DND-41 (cell line): ENCODE measurements at regions not wholly inside any gene's neighbourhood (a gene's known extent, or its start where the extent isn't known, plus 50 kb on each side); places are given as distances from the start of the nearest gene placed in this dataset.
"Not testable (repeated sequence)": the region's sequence is repeated elsewhere in the genome, so short reads cannot be mapped to it uniquely, and the experiment has no call there.

ENCODE experiments used
- EZH2 ChIP-seq: IDR thresholded peaks from 3 replicates; pipeline ENCODE4 v1.6.1; 2012; ENCODE audit warnings: borderline replicate concordance, low read depth, mild to moderate bottlenecking, moderate library complexity, low read length, inconsistent platforms; ENCODE audit not compliant: severe bottlenecking
- TF ChIP-seq, protein P1 (sequence below): IDR thresholded peaks from 2 replicates; pipeline ENCODE4 v1.5.1; 2012; ENCODE audit warnings: borderline replicate concordance, low read length, moderate library complexity, mild to moderate bottlenecking; ENCODE audit not compliant: poor library complexity, severe bottlenecking; ENCODE audit errors: extremely low read depth

- TF ChIP-seq, protein P1, sequence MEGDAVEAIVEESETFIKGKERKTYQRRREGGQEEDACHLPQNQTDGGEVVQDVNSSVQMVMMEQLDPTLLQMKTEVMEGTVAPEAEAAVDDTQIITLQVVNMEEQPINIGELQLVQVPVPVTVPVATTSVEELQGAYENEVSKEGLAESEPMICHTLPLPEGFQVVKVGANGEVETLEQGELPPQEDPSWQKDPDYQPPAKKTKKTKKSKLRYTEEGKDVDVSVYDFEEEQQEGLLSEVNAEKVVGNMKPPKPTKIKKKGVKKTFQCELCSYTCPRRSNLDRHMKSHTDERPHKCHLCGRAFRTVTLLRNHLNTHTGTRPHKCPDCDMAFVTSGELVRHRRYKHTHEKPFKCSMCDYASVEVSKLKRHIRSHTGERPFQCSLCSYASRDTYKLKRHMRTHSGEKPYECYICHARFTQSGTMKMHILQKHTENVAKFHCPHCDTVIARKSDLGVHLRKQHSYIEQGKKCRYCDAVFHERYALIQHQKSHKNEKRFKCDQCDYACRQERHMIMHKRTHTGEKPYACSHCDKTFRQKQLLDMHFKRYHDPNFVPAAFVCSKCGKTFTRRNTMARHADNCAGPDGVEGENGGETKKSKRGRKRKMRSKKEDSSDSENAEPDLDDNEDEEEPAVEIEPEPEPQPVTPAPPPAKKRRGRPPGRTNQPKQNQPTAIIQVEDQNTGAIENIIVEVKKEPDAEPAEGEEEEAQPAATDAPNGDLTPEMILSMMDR, result not testable (repeated sequence)
- not testable (repeated sequence) for TF ChIP-seq EZH2
These were observed 1897.3 kb upstream of the TPTE start for GRCh38 chr21:8624085-8624484.
